H9 (cell line): ENCODE measurements at regions not wholly inside any gene's neighbourhood (a gene's known extent, or its start where the extent isn't known, plus 50 kb on each side); places are given as distances from the start of the nearest gene placed in this dataset.

Experiments used
- DNase-seq: peaks from one replicate; pipeline ENCODE4 v3.0.0-alpha.2; 2017
- H2AFZ ChIP-seq: one replicate; pipeline ENCODE4 v1.6.1; 2013; ENCODE audit warnings: mild to moderate bottlenecking, low read length, control low read depth, moderate library complexity
- H2AK5ac ChIP-seq: 2 replicates; pipeline ENCODE4 v1.6.1; 2013; ENCODE audit warnings: low read length, control low read depth, mixed read lengths; ENCODE audit not compliant: insufficient read length
- H2BK120ac ChIP-seq: one replicate; pipeline ENCODE4 v1.6.1; 2013; ENCODE audit warnings: low read depth, mild to moderate bottlenecking, low read length, control low read depth, inconsistent platforms; ENCODE audit not compliant: poor library complexity, severe bottlenecking
- H2BK12ac ChIP-seq: 2 replicates; pipeline ENCODE4 v1.6.1; 2013; ENCODE audit warnings: low read length, control low read depth, mixed read lengths, low read depth; ENCODE audit not compliant: insufficient read length
- H2BK15ac ChIP-seq: 2 replicates; pipeline ENCODE4 v1.6.1; 2013; ENCODE audit warnings: low read depth, low read length, control low read depth
- H2BK20ac ChIP-seq: one replicate; pipeline ENCODE4 v1.6.1; 2013; ENCODE audit warnings: low read depth, mild to moderate bottlenecking, low read length, control low read depth, inconsistent platforms; ENCODE audit not compliant: poor library complexity, severe bottlenecking
- H2BK5ac ChIP-seq: 2 replicates; pipeline ENCODE4 v1.6.1; 2013; ENCODE audit warnings: low read length, control low read depth, mixed read lengths; ENCODE audit not compliant: insufficient read length
- H3K14ac ChIP-seq: 2 replicates; pipeline ENCODE4 v1.6.1; 2013; ENCODE audit warnings: low read length, control low read depth; ENCODE audit not compliant: insufficient read depth
- H3K18ac ChIP-seq: 2 replicates; pipeline ENCODE4 v1.6.1; 2013; ENCODE audit warnings: low read depth, mild to moderate bottlenecking, mixed read lengths, low read length, control low read depth; ENCODE audit not compliant: insufficient read length
- H3K23ac ChIP-seq: 2 replicates; pipeline ENCODE4 v1.6.1; 2013; ENCODE audit warnings: low read length, control low read depth, mixed read lengths, low read depth; ENCODE audit not compliant: insufficient read length
- H3K23me2 ChIP-seq: 2 replicates; pipeline ENCODE4 v1.6.1; 2013; ENCODE audit warnings: low read depth, mild to moderate bottlenecking, mixed read lengths, low read length, control low read depth; ENCODE audit not compliant: insufficient read length, poor library complexity, severe bottlenecking
- H3K27ac ChIP-seq: 2 replicates; pipeline ENCODE4 v1.5.1; 2013; ENCODE audit warnings: low read length, control low read depth, mixed read lengths, low read depth; ENCODE audit not compliant: insufficient read length
- H3K27me3 ChIP-seq: 2 replicates; pipeline ENCODE4 v1.6.1; 2013; ENCODE audit warnings: low read length, control low read depth, inconsistent platforms; ENCODE audit not compliant: insufficient read depth
- H3K4ac ChIP-seq: 2 replicates; pipeline ENCODE4 v1.6.1; 2013; ENCODE audit warnings: low read depth, mild to moderate bottlenecking, control low read depth, inconsistent platforms, low read length, moderate library complexity
- H3K4me1 ChIP-seq: 2 replicates; pipeline ENCODE4 v1.6.1; 2013; ENCODE audit warnings: low read length, control low read depth, inconsistent platforms; ENCODE audit not compliant: insufficient read depth
- H3K4me2 ChIP-seq: 2 replicates; pipeline ENCODE4 v1.6.1; 2013; ENCODE audit warnings: low read length, control low read depth, mixed read lengths; ENCODE audit not compliant: insufficient read length, insufficient read depth
- H3K56ac ChIP-seq: 2 replicates; pipeline ENCODE4 v1.6.1; 2013; ENCODE audit warnings: low read depth, mild to moderate bottlenecking, mixed read lengths, low read length, control low read depth; ENCODE audit not compliant: insufficient read length
- H3K79me1 ChIP-seq: 2 replicates; pipeline ENCODE4 v1.6.1; 2013; ENCODE audit warnings: low read depth, mild to moderate bottlenecking, moderate library complexity, low read length, control low read depth, inconsistent platforms; ENCODE audit not compliant: insufficient read depth, poor library complexity, severe bottlenecking
- H3K79me2 ChIP-seq: 2 replicates; pipeline ENCODE4 v1.6.1; 2013; ENCODE audit warnings: low read length, control low read depth, inconsistent platforms; ENCODE audit not compliant: insufficient read depth
- H3K9ac ChIP-seq: 2 replicates; pipeline ENCODE4 v1.6.1; 2013; ENCODE audit warnings: low read length, control low read depth, mixed read lengths; ENCODE audit not compliant: insufficient read length; ENCODE audit errors: extremely low read depth
- H3K9me3 ChIP-seq: one replicate; pipeline ENCODE4 v1.6.1; 2013; ENCODE audit warnings: low read depth, low read length, inconsistent platforms; ENCODE audit not compliant: control insufficient read depth
- H3T11ph ChIP-seq: one replicate; pipeline ENCODE4 v1.6.1; 2013; ENCODE audit warnings: mild to moderate bottlenecking, low read length, control low read depth, inconsistent platforms
- H4K20me1 ChIP-seq: one replicate; pipeline ENCODE4 v1.6.1; 2013; ENCODE audit not compliant: control insufficient read depth, insufficient read length, insufficient read depth
- H4K5ac ChIP-seq: 2 replicates; pipeline ENCODE4 v1.6.1; 2013; ENCODE audit warnings: low read depth, mild to moderate bottlenecking, mixed read lengths, low read length, control low read depth; ENCODE audit not compliant: insufficient read length
- H4K8ac ChIP-seq: replicated peaks from 2 replicates; pipeline ENCODE4 v1.6.1; 2013; ENCODE audit warnings: low read length, control low read depth, mixed read lengths, low read depth; ENCODE audit not compliant: insufficient read length
- H4K91ac ChIP-seq: 2 replicates; pipeline ENCODE4 v1.6.1; 2013; ENCODE audit warnings: low read depth, mild to moderate bottlenecking, moderate library complexity, mixed read lengths, low read length, control low read depth; ENCODE audit not compliant: insufficient read length
- H3K27ac Mint-ChIP-seq, 3 experiments: 2 replicates in 2 of 3; 3 replicates in 1 of 3; pipeline ENCODE4 v1.8.0; 2020 to 2021; ENCODE audit warnings: mixed read lengths in 3 of 3, mild to moderate bottlenecking in 1 of 3, moderate library complexity in 1 of 3
- H3K27me3 Mint-ChIP-seq: 2 replicates; pipeline ENCODE4 v1.8.0; 2021; ENCODE audit warnings: low read depth, mild to moderate bottlenecking, moderate library complexity, mixed read lengths
- H3K36me3 Mint-ChIP-seq, 3 experiments: 2 replicates in 2 of 3; 3 replicates in 1 of 3; pipeline ENCODE4 v1.8.0; 2020 to 2021; ENCODE audit warnings: low read depth in 3 of 3, mixed read lengths in 3 of 3; ENCODE audit not compliant: insufficient read depth in 1 of 3
- H3K4me1 Mint-ChIP-seq, 2 experiments: 2 replicates each; pipeline ENCODE4 v1.8.0; 2020; ENCODE audit warnings: mixed read lengths in 2 of 2
- H3K4me3 Mint-ChIP-seq, 2 experiments: 2 replicates in 1 of 2; 3 replicates in 1 of 2; pipeline ENCODE4 v1.8.0; 2020 to 2021; ENCODE audit warnings: mild to moderate bottlenecking in 2 of 2, mixed read lengths in 2 of 2, moderate library complexity in 1 of 2
- H3K9me3 Mint-ChIP-seq, 2 experiments: 2 replicates in 1 of 2; 3 replicates in 1 of 2; pipeline ENCODE4 v1.8.0; 2020; ENCODE audit warnings: mild to moderate bottlenecking in 2 of 2, mixed read lengths in 2 of 2, moderate library complexity in 1 of 2
- WGBS: extraction: QIAGEN DNeasy Blood & Tissue Kit; methylation state at CpG from one replicate; pipeline ENCODE4 v1.1.7; 2013; ENCODE audit warnings: missing lambda C conversion rate, low lambda C conversion rate, mixed read lengths; ENCODE audit not compliant: insufficient read length; ENCODE audit errors: extremely low coverage; 5-methylcytosine and 5-hydroxymethylcytosine counted together
- TF ChIP-seq, protein P1 (sequence below): fragments of 200-600 bp; sonication (generic); conservative IDR thresholded peaks from 3 replicates; pipeline ENCODE4 v1.8.0; 2021; ENCODE audit warnings: antibody characterized with exemption, mild to moderate bottlenecking

DNA sequence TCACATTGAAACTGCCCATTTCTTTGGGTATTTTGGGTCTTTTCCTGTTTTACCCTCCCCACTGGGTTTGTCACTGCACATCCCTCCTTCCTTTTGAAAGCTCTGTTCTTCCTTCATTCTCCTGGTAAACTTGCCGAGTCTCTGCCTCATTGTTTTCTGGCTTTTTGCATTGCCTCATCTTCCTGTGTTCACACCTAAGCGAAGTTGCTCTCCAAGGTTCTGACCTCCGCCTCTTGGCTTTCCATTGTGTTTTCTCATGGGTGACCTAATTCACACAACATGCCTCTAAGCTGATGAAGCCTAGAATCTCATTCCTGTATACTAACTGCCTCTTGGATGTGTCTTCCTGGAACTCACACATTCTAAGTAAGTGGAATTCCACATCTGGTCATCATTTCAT, 1096.1 kb upstream of the EEF2KMT start:
- Histone ChIP-seq H3K4me1 (peaks cover 11% of the 10 kb centered on the region; the same call in 1 of the 2 replicates), H3K79me2 (no peaks in the 10 kb centered on the region), H3K18ac (no peak overlapping the region), H2BK12ac (no peak overlapping the region), H2BK5ac (no peak overlapping the region), H4K91ac (no peak overlapping the region), H3K79me1 (no peaks in the 10 kb centered on the region), H4K20me1 (no peaks in the 10 kb centered on the region), H3K9me3 (no peaks in the 10 kb centered on the region), H3K23ac (no peak overlapping the region), H2BK15ac (no peak overlapping the region), H3K4ac (no peak overlapping the region), H2BK20ac (no peak overlapping the region), H3T11ph (no peak overlapping the region), H3K27ac (no peak overlapping the region), H3K23me2 (no peaks in the 10 kb centered on the region), H2AK5ac (no peak overlapping the region), H3K56ac (no peak overlapping the region), H4K5ac (no peak overlapping the region), H3K14ac (no peak overlapping the region), H4K8ac (no peak overlapping the region), H3K4me2 (no peak overlapping the region), H2AFZ (no peak overlapping the region), H3K27me3 (no peaks in the 10 kb centered on the region), H2BK120ac (no peak overlapping the region), H3K9ac (no peak overlapping the region)
- DNase-seq = peak; percentile 81
- Mint-ChIP-seq H3K36me3 (no peaks in the 10 kb centered on the region; a peak in 1 of 7 replicates), H3K4me3 (no peak overlapping the region), H3K27me3 (no peaks in the 10 kb centered on the region), H3K4me1 (peaks cover 44 to 45% of the 10 kb centered on the region in 2 experiments), H3K9me3 (no peaks in the 10 kb centered on the region), H3K27ac (peak overlapping the region in 2 of 3 experiments; percentile 1 to 8; a peak in 2 of 7 replicates)
- WGBS = no CpG with 5 or more reads among the region's 3 CpGs
- TF ChIP-seq, protein P1, sequence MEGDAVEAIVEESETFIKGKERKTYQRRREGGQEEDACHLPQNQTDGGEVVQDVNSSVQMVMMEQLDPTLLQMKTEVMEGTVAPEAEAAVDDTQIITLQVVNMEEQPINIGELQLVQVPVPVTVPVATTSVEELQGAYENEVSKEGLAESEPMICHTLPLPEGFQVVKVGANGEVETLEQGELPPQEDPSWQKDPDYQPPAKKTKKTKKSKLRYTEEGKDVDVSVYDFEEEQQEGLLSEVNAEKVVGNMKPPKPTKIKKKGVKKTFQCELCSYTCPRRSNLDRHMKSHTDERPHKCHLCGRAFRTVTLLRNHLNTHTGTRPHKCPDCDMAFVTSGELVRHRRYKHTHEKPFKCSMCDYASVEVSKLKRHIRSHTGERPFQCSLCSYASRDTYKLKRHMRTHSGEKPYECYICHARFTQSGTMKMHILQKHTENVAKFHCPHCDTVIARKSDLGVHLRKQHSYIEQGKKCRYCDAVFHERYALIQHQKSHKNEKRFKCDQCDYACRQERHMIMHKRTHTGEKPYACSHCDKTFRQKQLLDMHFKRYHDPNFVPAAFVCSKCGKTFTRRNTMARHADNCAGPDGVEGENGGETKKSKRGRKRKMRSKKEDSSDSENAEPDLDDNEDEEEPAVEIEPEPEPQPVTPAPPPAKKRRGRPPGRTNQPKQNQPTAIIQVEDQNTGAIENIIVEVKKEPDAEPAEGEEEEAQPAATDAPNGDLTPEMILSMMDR = no peak
